HCT116 (cell line): ENCODE measurements at regions not wholly inside any gene's neighbourhood (a gene's known extent, or its start where the extent isn't known, plus 50 kb on each side); places are given as distances from the start of the nearest gene placed in this dataset.

Source experiments
- ATAC-seq: fragments of 200-7000 bp; cut with Tn5 transposase; 2 replicates; pipeline ENCODE4 v1.9.1; 2020; ENCODE audit warnings: mild to moderate bottlenecking, moderate library complexity
- BruUV-seq: library from RNA; stranded (reverse); fragments of 400-500 nt; replicated peaks from 2 replicates; lab custom pipeline; 2021; lab: Mats Ljungman, UMichigan
- CTCF ChIA-PET: fragments of 300-600 bp; sonication (Branson Sonifier 250); formaldehyde crosslinking; loops from one replicate; lab custom pipeline; 2021; ENCODE audit warnings: antibody characterized with exemption; lab: Charles Lee
- POLR2A ChIA-PET: fragments of 300-600, 350-600 bp; sonication (Branson Sonifier 250); formaldehyde crosslinking; loops from one replicate; lab custom pipeline; 2021; ENCODE audit warnings: antibody characterized with exemption; lab: Charles Lee
- RAD21 ChIA-PET, 2 experiments: fragments of 300-600 bp; sonication (Branson Sonifier 250); formaldehyde crosslinking; loops; one replicate each; lab custom pipeline; 2023; ENCODE audit warnings: low total read pairs in 2 of 2; ENCODE audit not compliant: uncharacterized antibody in 2 of 2, unreplicated experiment in 2 of 2, low non-redundant PET in 1 of 2; lab: Charles Lee
- DNase-seq: peaks from one replicate; pipeline ENCODE4 v3.0.0-alpha.2; 2010; ENCODE audit warnings: low read depth, low spot score
- H2AFZ ChIP-seq: fragments of 200-600 bp; shearing (Covaris generic), sonication (generic); 2 replicates; pipeline ENCODE4 v1.6.1; 2017; ENCODE audit warnings: low read depth, mixed run types, mixed read lengths, antibody characterized with exemption, low read length; ENCODE audit not compliant: poor library complexity, severe bottlenecking
- H3K27ac ChIP-seq: 2 replicates; pipeline ENCODE4 v1.5.1; 2012; ENCODE audit warnings: low read depth, low read length
- H3K27me3 ChIP-seq: fragments of 200-600 bp; sonication (generic); 2 replicates; pipeline ENCODE4 v1.6.1; 2016; ENCODE audit warnings: mixed run types, low read length, mixed read lengths; ENCODE audit not compliant: insufficient read depth
- H3K36me3 ChIP-seq, 2 experiments: fragments of 200-500 bp in 1 of 2; fragments of 200-600 bp in 1 of 2; sonication (Bioruptor generic) in 1 of 2; sonication (generic) in 1 of 2; 2 replicates each; pipeline versions ENCODE4 v1.5.1 to v1.6.1; 2014 to 2016; ENCODE audit warnings: low read length in 2 of 2, inconsistent platforms in 1 of 2, mixed read lengths in 1 of 2, mixed run types in 1 of 2; ENCODE audit not compliant: insufficient read depth in 2 of 2, control insufficient read depth in 1 of 2
- H3K4me1 ChIP-seq, 2 experiments: fragments of 200-600 bp in 1 of 2; sonication (generic) in 1 of 2; 2 replicates each; pipeline versions ENCODE4 v1.5.1 to v1.6.1; 2012 to 2017; ENCODE audit warnings: low read length in 2 of 2, inconsistent platforms in 1 of 2, mild to moderate bottlenecking in 1 of 2, mixed read lengths in 1 of 2, mixed run types in 1 of 2, moderate library complexity in 1 of 2; ENCODE audit not compliant: insufficient read depth in 2 of 2, control insufficient read depth in 1 of 2
- H3K4me2 ChIP-seq: fragments of 200-600 bp; sonication (generic); 2 replicates; pipeline ENCODE4 v1.6.1; 2017; ENCODE audit warnings: mixed run types, low read length, mixed read lengths
- H3K4me3 ChIP-seq, 2 experiments: fragments of 200-600 bp in 1 of 2; sonication (generic) in 1 of 2; replicated peaks in 1 of 2; 2 replicates each; pipeline ENCODE4 v1.5.1; 2011 to 2016; ENCODE audit warnings: low read length in 2 of 2, control low read depth in 1 of 2, low read depth in 1 of 2, mild to moderate bottlenecking in 1 of 2, mixed read lengths in 1 of 2, mixed run types in 1 of 2
- H3K79me2 ChIP-seq: fragments of 200-600 bp; sonication (generic); 2 replicates; pipeline ENCODE4 v1.6.1; 2017; ENCODE audit warnings: mild to moderate bottlenecking, mixed run types, low read length, moderate library complexity, mixed read lengths; ENCODE audit not compliant: insufficient read depth
- H3K9ac ChIP-seq: fragments of 200-600 bp; sonication (generic); 2 replicates; pipeline ENCODE4 v1.6.1; 2016; ENCODE audit warnings: low read length, mixed read lengths
- H3K9me2 ChIP-seq: fragments of 200-600 bp; sonication (generic), shearing (Covaris generic); 2 replicates; pipeline ENCODE4 v1.6.1; 2017; ENCODE audit warnings: mixed run types, mild to moderate bottlenecking, moderate library complexity; ENCODE audit not compliant: insufficient read depth
- H3K9me3 ChIP-seq, 2 experiments: fragments of 200-500 bp in 1 of 2; fragments of 200-600 bp in 1 of 2; sonication (Bioruptor generic) in 1 of 2; sonication (generic) in 1 of 2; 2 replicates each; pipeline ENCODE4 v1.6.1; 2014 to 2017; ENCODE audit warnings: low read length in 2 of 2, mixed read lengths in 2 of 2, inconsistent platforms in 1 of 2, low read depth in 1 of 2, mild to moderate bottlenecking in 1 of 2, mixed run types in 1 of 2, moderate library complexity in 1 of 2; ENCODE audit not compliant: control insufficient read depth in 1 of 2, insufficient read depth in 1 of 2
- H4K20me1 ChIP-seq: fragments of 200-600 bp; sonication (generic), shearing (Covaris generic); 2 replicates; pipeline ENCODE4 v1.6.1; 2017; ENCODE audit warnings: mixed run types, mild to moderate bottlenecking, moderate library complexity; ENCODE audit not compliant: insufficient read depth
- CTCF ChIP-seq, 3 experiments: fragments of 200-600 bp in 1 of 3; sonication (generic) in 1 of 3; IDR thresholded peaks in 2 of 3; conservative IDR thresholded peaks in 1 of 3; 2 replicates each; pipeline ENCODE4 v1.5.1; 2012 to 2017; ENCODE audit warnings: low read depth in 2 of 3, low read length in 2 of 3, antibody characterized with exemption in 1 of 3, borderline replicate concordance in 1 of 3, control low read depth in 1 of 3, mild to moderate bottlenecking in 1 of 3, mixed read lengths in 1 of 3, mixed run types in 1 of 3, moderate library complexity in 1 of 3; ENCODE audit not compliant: insufficient read depth in 1 of 3
- EGR1 ChIP-seq: IDR thresholded peaks from 2 replicates; pipeline ENCODE4 v1.6.1; 2012; ENCODE audit warnings: low read depth
- ELF1 ChIP-seq: IDR thresholded peaks from 2 replicates; pipeline ENCODE4 v1.6.1; 2012; ENCODE audit warnings: low read depth, borderline replicate concordance
- EZH2 ChIP-seq: fragments of 200-600 bp; sonication (generic); IDR thresholded peaks from 2 replicates; pipeline ENCODE4 v1.6.1; 2017; ENCODE audit warnings: antibody characterized with exemption, mixed run types
- FOSL1 ChIP-seq: IDR thresholded peaks from 2 replicates; pipeline ENCODE4 v1.6.1; 2012; ENCODE audit warnings: low read depth
- POLR2A ChIP-seq: IDR thresholded peaks from 2 replicates; pipeline ENCODE4 v1.7.0; 2011; ENCODE audit warnings: borderline replicate concordance; ENCODE audit not compliant: insufficient read depth, insufficient read length; ENCODE audit errors: extremely low read depth
- REST ChIP-seq: IDR thresholded peaks from 2 replicates; pipeline ENCODE4 v1.6.1; 2012; ENCODE audit warnings: low read depth
- SIN3A ChIP-seq: IDR thresholded peaks from 2 replicates; pipeline ENCODE4 v1.6.1; 2012; ENCODE audit warnings: low read depth
- SP1 ChIP-seq: IDR thresholded peaks from 2 replicates; pipeline ENCODE4 v1.6.1; 2012; ENCODE audit warnings: low read depth
- TCF7L2 ChIP-seq: IDR thresholded peaks from 2 replicates; pipeline ENCODE4 v1.7.0; 2011; ENCODE audit warnings: borderline replicate concordance, inconsistent platforms; ENCODE audit not compliant: insufficient read depth, insufficient read length; ENCODE audit errors: extremely low read depth
- YY1 ChIP-seq: IDR thresholded peaks from 2 replicates; pipeline ENCODE4 v1.6.1; 2011; ENCODE audit warnings: low read length, low read depth, moderate library complexity, mild to moderate bottlenecking; ENCODE audit not compliant: insufficient replicate concordance; ENCODE audit errors: extremely low read depth
- ZFX ChIP-seq: fragments of 450-650 bp; IDR thresholded peaks from 2 replicates; pipeline ENCODE4 v1.6.1; 2017
- intact Hi-C: fragments of 100-400 bp; cut with micrococcal nuclease; formaldehyde crosslinking; loops from 2 replicates; pipeline ENCODE4 v1.10.0; 2022

- Histone ChIP-seq H3K9ac (no peak overlapping the region), H3K36me3 (no peaks in the 10 kb centered on the region), H3K9me2 (no peaks in the 10 kb centered on the region), H2AFZ (no peak overlapping the region), H3K27me3 (no peaks in the 10 kb centered on the region), H3K4me1 (no peaks in the 10 kb centered on the region), H4K20me1 (no peaks in the 10 kb centered on the region), H3K4me2 (no peak overlapping the region), H3K27ac (no peak overlapping the region), H3K9me3 (peaks cover 20 to 45% of the 10 kb centered on the region in 2 experiments; a peak in 2 of 4 replicates), H3K79me2 (no peaks in the 10 kb centered on the region), H3K4me3 (no peak overlapping the region)
- ChIA-PET CTCF (no interaction called here), RAD21 (no interaction called here), POLR2A (no interaction called here)
- no TSS peak for BruUV-seq
- intact Hi-C loops = no loop called here
- no peak for ATAC-seq
- DNase-seq = no peak
- TF ChIP-seq POLR2A (no peak), ELF1 (no peak), CTCF (IDR thresholded peaks at IDR 0.05 in 2 of 3, conservative IDR thresholded peaks at IDR 0.05 in 1 of 3; ENCODE audit: borderline replicate concordance in 1 of 3, insufficient read depth in 1 of 3, low read depth in 2 of 3, low read length in 2 of 3) (no peak), FOSL1 (no peak)
These were observed 596.0 kb upstream of the ADAMTS16 start for GRCh38 chr5:4544049-4544670.

- ATAC-seq (no peak), DNase-seq (no peak)
- no peaks in the 10 kb centered on the region for H3K36me3 ChIP-seq
- no peaks in the 10 kb centered on the region for H3K79me2 ChIP-seq
- no peak overlapping the region for H3K27ac ChIP-seq
- H3K9me2 ChIP-seq = no peaks in the 10 kb centered on the region
- H3K4me2 ChIP-seq = no peak overlapping the region
- no peak overlapping the region for H3K4me3 ChIP-seq
- no peak overlapping the region for H2AFZ ChIP-seq
- no peaks in the 10 kb centered on the region for H3K4me1 ChIP-seq
- H3K27me3 ChIP-seq = no peaks in the 10 kb centered on the region
- BruUV-seq = no TSS peak
- H4K20me1 ChIP-seq = no peaks in the 10 kb centered on the region
- H3K9me3 ChIP-seq = peaks cover 22 to 35% of the 10 kb centered on the region in 2 experiments; a peak in 2 of 4 replicates
- ChIA-PET RAD21 (no interaction called here), POLR2A (no interaction called here), CTCF (no interaction called here)
- intact Hi-C loops = no loop called here
- H3K9ac ChIP-seq = no peak overlapping the region
- TF ChIP-seq CTCF (IDR thresholded peaks at IDR 0.05 in 2 of 3, conservative IDR thresholded peaks at IDR 0.05 in 1 of 3; ENCODE audit: borderline replicate concordance in 1 of 3, insufficient read depth in 1 of 3, low read depth in 2 of 3, low read length in 2 of 3) = no peak
- TF ChIP-seq ZFX = no peak
- no peak for TF ChIP-seq FOSL1
- no peak for TF ChIP-seq EZH2
- TF ChIP-seq SIN3A = no peak
- TF ChIP-seq EGR1 = no peak
- no peak for TF ChIP-seq SP1
- no peak for TF ChIP-seq TCF7L2
- no peak for TF ChIP-seq REST
- no peak for TF ChIP-seq YY1
These were observed 592.6 kb upstream of the ADAMTS16 start for GRCh38 chr5:4547547-4547946.
